HL-60 (cell line): ENCODE measurements at regions not wholly inside any gene's neighbourhood (a gene's known extent, or its start where the extent isn't known, plus 50 kb on each side); places are given as distances from the start of the nearest gene placed in this dataset.

ENCODE experiments used
- GABPA ChIP-seq: IDR thresholded peaks from 2 replicates; pipeline ENCODE4 v1.6.1; 2012; ENCODE audit warnings: low read depth
- POLR2AphosphoS5 ChIP-seq: IDR thresholded peaks from 2 replicates; pipeline ENCODE4 v1.6.1; 2012; ENCODE audit warnings: low read depth
- TF ChIP-seq, protein P1 (sequence below): IDR thresholded peaks from one replicate; pipeline ENCODE4 v1.5.1; 2011; ENCODE audit warnings: low read length, control low read depth, inconsistent platforms; ENCODE audit not compliant: insufficient read depth
- TF ChIP-seq, protein P2 (sequence below): IDR thresholded peaks from 2 replicates; pipeline ENCODE4 v1.6.1; 2012; ENCODE audit warnings: low read depth; ENCODE audit not compliant: insufficient replicate concordance

DNA sequence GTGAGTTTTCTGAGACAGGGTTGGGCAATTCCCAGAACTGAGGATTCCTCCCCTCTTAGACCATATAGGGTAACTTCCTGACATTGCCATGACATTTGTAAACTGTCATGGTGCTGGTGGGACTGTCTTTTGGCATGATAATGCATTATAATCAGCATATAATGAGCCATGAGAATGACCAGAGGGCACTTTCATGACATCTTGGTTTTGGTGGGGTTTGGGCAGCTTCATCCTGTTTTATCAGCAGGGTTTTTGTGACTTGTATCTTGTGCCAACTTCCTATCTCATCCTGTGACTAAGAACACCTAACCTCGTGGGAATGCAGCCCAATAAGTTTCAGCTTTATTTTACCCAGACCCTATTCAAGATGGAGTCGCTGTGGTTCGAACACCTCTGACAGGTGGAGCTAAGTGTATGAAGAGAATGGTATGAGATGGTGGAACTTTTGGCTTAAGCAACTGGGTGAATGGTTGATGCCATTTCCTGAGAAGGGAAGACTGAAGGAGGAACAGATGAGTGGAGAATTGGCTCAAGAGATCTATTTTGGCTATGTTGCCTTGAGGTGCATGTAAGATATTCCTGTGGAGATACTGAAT, 217.3 kb downstream of the RAB11FIP4 start:
- TF ChIP-seq, protein P1, sequence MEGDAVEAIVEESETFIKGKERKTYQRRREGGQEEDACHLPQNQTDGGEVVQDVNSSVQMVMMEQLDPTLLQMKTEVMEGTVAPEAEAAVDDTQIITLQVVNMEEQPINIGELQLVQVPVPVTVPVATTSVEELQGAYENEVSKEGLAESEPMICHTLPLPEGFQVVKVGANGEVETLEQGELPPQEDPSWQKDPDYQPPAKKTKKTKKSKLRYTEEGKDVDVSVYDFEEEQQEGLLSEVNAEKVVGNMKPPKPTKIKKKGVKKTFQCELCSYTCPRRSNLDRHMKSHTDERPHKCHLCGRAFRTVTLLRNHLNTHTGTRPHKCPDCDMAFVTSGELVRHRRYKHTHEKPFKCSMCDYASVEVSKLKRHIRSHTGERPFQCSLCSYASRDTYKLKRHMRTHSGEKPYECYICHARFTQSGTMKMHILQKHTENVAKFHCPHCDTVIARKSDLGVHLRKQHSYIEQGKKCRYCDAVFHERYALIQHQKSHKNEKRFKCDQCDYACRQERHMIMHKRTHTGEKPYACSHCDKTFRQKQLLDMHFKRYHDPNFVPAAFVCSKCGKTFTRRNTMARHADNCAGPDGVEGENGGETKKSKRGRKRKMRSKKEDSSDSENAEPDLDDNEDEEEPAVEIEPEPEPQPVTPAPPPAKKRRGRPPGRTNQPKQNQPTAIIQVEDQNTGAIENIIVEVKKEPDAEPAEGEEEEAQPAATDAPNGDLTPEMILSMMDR: no peak
- TF ChIP-seq, protein P2, sequence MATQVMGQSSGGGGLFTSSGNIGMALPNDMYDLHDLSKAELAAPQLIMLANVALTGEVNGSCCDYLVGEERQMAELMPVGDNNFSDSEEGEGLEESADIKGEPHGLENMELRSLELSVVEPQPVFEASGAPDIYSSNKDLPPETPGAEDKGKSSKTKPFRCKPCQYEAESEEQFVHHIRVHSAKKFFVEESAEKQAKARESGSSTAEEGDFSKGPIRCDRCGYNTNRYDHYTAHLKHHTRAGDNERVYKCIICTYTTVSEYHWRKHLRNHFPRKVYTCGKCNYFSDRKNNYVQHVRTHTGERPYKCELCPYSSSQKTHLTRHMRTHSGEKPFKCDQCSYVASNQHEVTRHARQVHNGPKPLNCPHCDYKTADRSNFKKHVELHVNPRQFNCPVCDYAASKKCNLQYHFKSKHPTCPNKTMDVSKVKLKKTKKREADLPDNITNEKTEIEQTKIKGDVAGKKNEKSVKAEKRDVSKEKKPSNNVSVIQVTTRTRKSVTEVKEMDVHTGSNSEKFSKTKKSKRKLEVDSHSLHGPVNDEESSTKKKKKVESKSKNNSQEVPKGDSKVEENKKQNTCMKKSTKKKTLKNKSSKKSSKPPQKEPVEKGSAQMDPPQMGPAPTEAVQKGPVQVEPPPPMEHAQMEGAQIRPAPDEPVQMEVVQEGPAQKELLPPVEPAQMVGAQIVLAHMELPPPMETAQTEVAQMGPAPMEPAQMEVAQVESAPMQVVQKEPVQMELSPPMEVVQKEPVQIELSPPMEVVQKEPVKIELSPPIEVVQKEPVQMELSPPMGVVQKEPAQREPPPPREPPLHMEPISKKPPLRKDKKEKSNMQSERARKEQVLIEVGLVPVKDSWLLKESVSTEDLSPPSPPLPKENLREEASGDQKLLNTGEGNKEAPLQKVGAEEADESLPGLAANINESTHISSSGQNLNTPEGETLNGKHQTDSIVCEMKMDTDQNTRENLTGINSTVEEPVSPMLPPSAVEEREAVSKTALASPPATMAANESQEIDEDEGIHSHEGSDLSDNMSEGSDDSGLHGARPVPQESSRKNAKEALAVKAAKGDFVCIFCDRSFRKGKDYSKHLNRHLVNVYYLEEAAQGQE: no peak
- TF ChIP-seq GABPA (no peak), POLR2AphosphoS5 (no peak)
